Prostate gland (tissue), 2 donors: ENCODE measurements at regions not wholly inside any gene's neighbourhood (a gene's known extent, or its start where the extent isn't known, plus 50 kb on each side); places are given as distances from the start of the nearest gene placed in this dataset.
"Not testable (repeated sequence)": the region's sequence is repeated elsewhere in the genome, so short reads cannot be mapped to it uniquely, and the experiment has no call there.

Experiments
- DNase-seq: peaks from one replicate; pipeline ENCODE4 v3.0.0-alpha.2; 2019; ENCODE audit warnings: low spot score
- H3K27ac ChIP-seq, 2 donors: fragments of 200-600 bp; sonication (generic); 2 replicates each; pipeline ENCODE4 v1.5.1; 2017 to 2019
- H3K27me3 ChIP-seq: fragments of 200-600 bp; sonication (generic); replicated peaks from 2 replicates; pipeline ENCODE4 v1.5.1; 2019; ENCODE audit not compliant: insufficient read depth
- H3K36me3 ChIP-seq, 2 donors: fragments of 200-600 bp; sonication (generic); 1 replicate in 1 of 2; 2 replicates in 1 of 2; pipeline versions ENCODE4 v1.5.1 to v1.8.1; 2017 to 2019
- H3K4me1 ChIP-seq: fragments of 200-600 bp; sonication (generic); replicated peaks from 2 replicates; pipeline ENCODE4 v1.5.1; 2019
- H3K4me3 ChIP-seq, 2 donors: fragments of 200-600 bp; sonication (generic); 2 replicates each; pipeline ENCODE4 v1.5.1; 2017 to 2019
- H3K9me3 ChIP-seq: fragments of 200-600 bp; sonication (generic); 2 replicates; pipeline ENCODE4 v1.5.1; 2017
- POLR2A ChIP-seq: fragments of 450-650 bp; IDR thresholded peaks from one replicate; pipeline ENCODE4 v1.6.1; 2016; ENCODE audit warnings: antibody characterized with exemption, mild to moderate bottlenecking
- POLR2AphosphoS5 ChIP-seq: sonication (generic); formaldehyde crosslinking; IDR thresholded peaks from one replicate; pipeline ENCODE4 v1.6.1; 2017; ENCODE audit warnings: antibody characterized with exemption
- WGBS: methylation state at CpG from one replicate; pipeline ENCODE4 v1.1.5; 2018; 5-methylcytosine and 5-hydroxymethylcytosine counted together
- intact Hi-C: fragments of 100-400 bp; cut with DNase I; formaldehyde crosslinking; loops from one replicate; pipeline ENCODE4 v1.14.2; 2022
- TF ChIP-seq, protein P1 (sequence below), 4 experiments: fragments of 200-600 bp in 2 of 4; fragments of 450-650 bp in 2 of 4; sonication (generic) in 2 of 4; IDR thresholded peaks; 1 replicate in 3 of 4; 2 replicates in 1 of 4; pipeline ENCODE4 v1.5.1; 2016 to 2019; ENCODE audit warnings: antibody characterized with exemption in 4 of 4, mild to moderate bottlenecking in 2 of 4, moderate library complexity in 2 of 4

DNA sequence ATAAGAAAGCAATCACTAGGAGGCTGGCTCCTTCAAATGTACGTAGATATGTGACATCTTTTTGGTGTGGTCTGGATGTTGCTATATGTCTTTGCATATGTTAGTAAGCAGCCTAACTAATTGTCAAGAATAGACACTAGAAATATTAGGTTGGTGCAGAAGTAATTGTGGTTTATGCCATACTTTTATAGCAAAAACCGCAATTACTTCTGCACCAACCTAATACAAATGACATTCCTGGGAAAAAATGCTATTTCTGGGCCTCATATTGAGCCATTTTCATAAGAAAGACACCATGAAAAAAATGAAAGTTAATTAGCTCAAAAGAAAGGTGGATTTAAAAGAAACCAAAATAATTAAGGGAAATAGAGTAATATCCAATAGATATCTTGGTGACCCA lies 555.8 kb downstream of the ZNF385D start:
- no peaks in the 10 kb centered on the region for H3K4me1 ChIP-seq
- no peaks in the 10 kb centered on the region for H3K36me3 ChIP-seq
- WGBS, result 90% methylated on average over 2 of the region's 2 CpGs
- TF ChIP-seq, protein P1, sequence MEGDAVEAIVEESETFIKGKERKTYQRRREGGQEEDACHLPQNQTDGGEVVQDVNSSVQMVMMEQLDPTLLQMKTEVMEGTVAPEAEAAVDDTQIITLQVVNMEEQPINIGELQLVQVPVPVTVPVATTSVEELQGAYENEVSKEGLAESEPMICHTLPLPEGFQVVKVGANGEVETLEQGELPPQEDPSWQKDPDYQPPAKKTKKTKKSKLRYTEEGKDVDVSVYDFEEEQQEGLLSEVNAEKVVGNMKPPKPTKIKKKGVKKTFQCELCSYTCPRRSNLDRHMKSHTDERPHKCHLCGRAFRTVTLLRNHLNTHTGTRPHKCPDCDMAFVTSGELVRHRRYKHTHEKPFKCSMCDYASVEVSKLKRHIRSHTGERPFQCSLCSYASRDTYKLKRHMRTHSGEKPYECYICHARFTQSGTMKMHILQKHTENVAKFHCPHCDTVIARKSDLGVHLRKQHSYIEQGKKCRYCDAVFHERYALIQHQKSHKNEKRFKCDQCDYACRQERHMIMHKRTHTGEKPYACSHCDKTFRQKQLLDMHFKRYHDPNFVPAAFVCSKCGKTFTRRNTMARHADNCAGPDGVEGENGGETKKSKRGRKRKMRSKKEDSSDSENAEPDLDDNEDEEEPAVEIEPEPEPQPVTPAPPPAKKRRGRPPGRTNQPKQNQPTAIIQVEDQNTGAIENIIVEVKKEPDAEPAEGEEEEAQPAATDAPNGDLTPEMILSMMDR (IDR thresholded peaks at IDR 0.05), result no peak
- TF ChIP-seq POLR2A, result no peak
- TF ChIP-seq POLR2AphosphoS5, result no peak
- H3K27me3 ChIP-seq, result no peaks in the 10 kb centered on the region
- H3K27ac ChIP-seq, result no peak overlapping the region
- no peak overlapping the region for H3K4me3 ChIP-seq
- DNase-seq, result no peak
- no peaks in the 10 kb centered on the region for H3K9me3 ChIP-seq
- intact Hi-C loops, result no loop called here

DNA sequence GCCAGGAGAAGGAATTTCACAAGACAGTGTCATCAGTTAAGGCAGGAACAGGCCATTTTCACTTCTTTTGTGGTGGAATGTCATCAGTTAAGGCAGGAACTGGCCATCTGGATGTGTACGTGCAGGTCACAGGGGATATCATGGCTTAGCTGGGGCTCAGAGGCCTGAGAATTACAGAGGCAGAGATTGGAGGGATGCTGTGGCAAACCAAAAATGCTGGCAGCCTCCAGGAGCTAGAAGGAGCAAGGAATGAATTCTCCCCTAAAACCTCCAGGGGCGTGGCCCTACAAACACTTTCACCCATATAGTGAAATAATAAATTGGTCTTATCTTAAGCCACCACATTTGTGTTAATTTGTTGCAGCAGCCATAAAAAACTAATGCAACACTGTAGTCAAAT lies 557.0 kb downstream of the ZNF385D start:
- DNase-seq, H3K27me3 ChIP-seq, H3K4me1 ChIP-seq, H3K9me3 ChIP-seq, H3K4me3 ChIP-seq, H3K36me3 ChIP-seq, H3K27ac ChIP-seq, intact Hi-C loops: not testable (repeated sequence)
- 92% methylated on average over 2 of the region's 2 CpGs for WGBS

DNA sequence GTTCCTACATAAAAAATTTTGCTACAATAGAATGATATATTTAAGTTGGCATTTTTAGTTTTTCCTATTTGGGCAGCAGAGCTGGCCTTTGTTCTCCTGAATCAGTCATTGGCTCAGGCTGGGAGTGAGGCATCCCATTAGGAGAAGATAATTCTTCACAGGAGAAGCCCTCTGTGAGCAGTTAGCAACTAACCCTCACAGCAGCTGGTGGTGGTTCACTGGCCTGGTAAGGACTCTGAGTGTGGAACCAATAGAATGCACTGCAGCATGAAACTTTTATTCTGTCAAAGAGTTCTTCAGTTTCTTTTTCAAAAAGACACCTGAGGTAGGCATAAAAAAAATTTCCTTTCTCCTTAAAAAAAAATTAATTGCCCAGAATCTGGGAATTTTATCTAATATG lies 562.6 kb downstream of the ZNF385D start:
- no peaks in the 10 kb centered on the region for H3K36me3 ChIP-seq
- TF ChIP-seq, protein P1 (IDR thresholded peaks at IDR 0.05), result no peak
- no peak for TF ChIP-seq POLR2AphosphoS5
- no peak for TF ChIP-seq POLR2A
- H3K27me3 ChIP-seq, result no peaks in the 10 kb centered on the region
- H3K27ac ChIP-seq, result no peak overlapping the region
- no peaks in the 10 kb centered on the region for H3K4me1 ChIP-seq
- no peaks in the 10 kb centered on the region for H3K9me3 ChIP-seq
- no peak overlapping the region for H3K4me3 ChIP-seq
- intact Hi-C loops, result no loop called here
- no peak for DNase-seq

DNA sequence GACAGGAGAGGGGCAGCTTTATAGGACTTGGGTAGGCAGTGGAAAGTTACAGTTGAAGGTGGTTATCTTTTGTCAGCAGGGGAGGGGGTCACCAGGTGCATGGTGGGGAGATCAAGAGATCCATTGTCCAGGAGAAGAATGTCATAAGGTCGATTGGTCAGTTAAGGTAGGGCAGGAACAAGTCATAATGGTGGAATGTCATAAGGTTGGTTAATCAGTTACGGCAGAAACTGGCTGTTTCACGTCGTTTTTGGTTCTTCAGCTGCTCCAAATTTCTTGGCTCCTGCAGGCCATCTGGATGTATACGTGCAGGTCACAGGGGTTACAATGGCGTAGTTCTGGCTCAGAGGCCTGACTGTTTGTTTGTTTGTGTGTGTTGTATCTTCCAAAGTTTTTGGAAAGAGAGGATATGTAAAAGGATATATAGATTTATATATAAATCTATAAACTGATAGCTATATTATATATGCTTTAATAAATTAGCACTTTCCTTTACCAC lies 565.1 kb downstream of the ZNF385D start:
- TF ChIP-seq POLR2A (no peak), POLR2AphosphoS5 (no peak)
- TF ChIP-seq, protein P1 (IDR thresholded peaks at IDR 0.05), result no peak
- WGBS, result 71% methylated on average over 6 of the region's 6 CpGs
- DNase-seq, result no peak
- H3K9me3 ChIP-seq, result no peaks in the 10 kb centered on the region
- H3K27ac ChIP-seq, result no peak overlapping the region
- H3K27me3 ChIP-seq, result no peaks in the 10 kb centered on the region
- no peaks in the 10 kb centered on the region for H3K4me1 ChIP-seq
- intact Hi-C loops, result no loop called here
- no peaks in the 10 kb centered on the region for H3K36me3 ChIP-seq
- no peak overlapping the region for H3K4me3 ChIP-seq

DNA sequence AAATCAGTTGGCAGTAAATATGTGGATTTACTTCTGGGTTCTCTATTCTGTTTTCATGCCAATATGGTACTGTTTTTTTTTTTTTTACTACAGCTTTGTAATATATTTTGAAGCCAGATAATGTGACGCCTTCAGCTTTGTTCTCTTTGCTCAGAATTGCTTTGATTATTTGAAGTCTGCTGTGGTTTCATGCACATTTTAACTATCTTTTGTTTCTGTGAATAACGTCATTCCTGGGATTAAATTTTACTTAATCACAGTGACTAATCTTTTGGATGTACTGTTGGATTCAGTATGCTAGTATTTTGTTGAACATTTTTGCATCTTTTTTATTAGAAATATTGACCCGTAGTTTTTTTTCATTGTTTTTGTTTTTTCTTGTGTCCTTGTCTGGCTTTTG lies 576.5 kb downstream of the ZNF385D start:
- no peak overlapping the region for H3K27ac ChIP-seq
- DNase-seq, result no peak
- H3K4me1 ChIP-seq, result no peaks in the 10 kb centered on the region
- no peaks in the 10 kb centered on the region for H3K9me3 ChIP-seq
- 72% methylated on average over 3 of the region's 3 CpGs for WGBS
- no peaks in the 10 kb centered on the region for H3K36me3 ChIP-seq
- no peak for TF ChIP-seq POLR2AphosphoS5
- TF ChIP-seq, protein P1 (IDR thresholded peaks at IDR 0.05), result no peak
- TF ChIP-seq POLR2A, result no peak
- intact Hi-C loops, result no loop called here
- no peak overlapping the region for H3K4me3 ChIP-seq
- H3K27me3 ChIP-seq, result no peaks in the 10 kb centered on the region
